ENCODE measurements at regions not wholly inside any gene's neighbourhood (a gene's known extent, or its start where the extent isn't known, plus 50 kb on each side); places are given as distances from the start of the nearest gene placed in this dataset.
"Not testable (repeated sequence)": the region's sequence is repeated elsewhere in the genome, so short reads cannot be mapped to it uniquely, and the experiment has no call there.

GRCh38 chr9:138174954-138175353 lies 297.4 kb downstream of the CACNA1B start:
- H3K27me3 ChIP-seq (replicated peaks; ENCODE audit: insufficient read depth); H3K4me3 ChIP-seq; H3K4me1 ChIP-seq (replicated peaks); H3K36me3 ChIP-seq; H3K27ac ChIP-seq; DNase-seq (ENCODE audit: low spot score); H3K9me3 ChIP-seq; intact Hi-C loops (cut with DNase I): not testable (repeated sequence)
- WGBS = 79% methylated on average over 18 of the region's 30 CpGs

GRCh38 chr9:138175354-138175753 lies 297.8 kb downstream of the CACNA1B start:
- H3K27ac ChIP-seq; H3K36me3 ChIP-seq; H3K4me3 ChIP-seq; H3K9me3 ChIP-seq; H3K27me3 ChIP-seq (replicated peaks; ENCODE audit: insufficient read depth); intact Hi-C loops (cut with DNase I); DNase-seq (ENCODE audit: low spot score); H3K4me1 ChIP-seq (replicated peaks): not testable (repeated sequence)
- 87% methylated on average over 27 of the region's 31 CpGs for WGBS

- WGBS = 80% methylated on average over 9 of the region's 9 CpGs
These were observed 299.5 kb downstream of the CACNA1B start for GRCh38 chr9:138177091-138177490.

GRCh38 chr9:138179003-138179402 lies 301.4 kb downstream of the CACNA1B start:
- H3K4me1 ChIP-seq (replicated peaks); H3K9me3 ChIP-seq; H3K27me3 ChIP-seq (replicated peaks; ENCODE audit: insufficient read depth); H3K36me3 ChIP-seq; H3K27ac ChIP-seq; DNase-seq (ENCODE audit: low spot score); intact Hi-C loops (cut with DNase I); H3K4me3 ChIP-seq: not testable (repeated sequence)
- 83% methylated on average over 4 of the region's 4 CpGs for WGBS

More at GRCh38 chr9:138177091-138177490, 299.5 kb downstream of the CACNA1B start:
- H3K27me3 ChIP-seq (replicated peaks; ENCODE audit: insufficient read depth); H3K27ac ChIP-seq; intact Hi-C loops (cut with DNase I); H3K36me3 ChIP-seq; DNase-seq (ENCODE audit: low spot score); H3K9me3 ChIP-seq; H3K4me1 ChIP-seq (replicated peaks); H3K4me3 ChIP-seq: not testable (repeated sequence)

GRCh38 chr9:138179671-138180070 lies 302.1 kb downstream of the CACNA1B start:
- H3K4me3 ChIP-seq; DNase-seq (ENCODE audit: low spot score); intact Hi-C loops (cut with DNase I); H3K4me1 ChIP-seq (replicated peaks); H3K9me3 ChIP-seq; H3K27ac ChIP-seq; H3K36me3 ChIP-seq; H3K27me3 ChIP-seq (replicated peaks; ENCODE audit: insufficient read depth): not testable (repeated sequence)
- 67% methylated on average over 3 of the region's 3 CpGs for WGBS

DNA sequence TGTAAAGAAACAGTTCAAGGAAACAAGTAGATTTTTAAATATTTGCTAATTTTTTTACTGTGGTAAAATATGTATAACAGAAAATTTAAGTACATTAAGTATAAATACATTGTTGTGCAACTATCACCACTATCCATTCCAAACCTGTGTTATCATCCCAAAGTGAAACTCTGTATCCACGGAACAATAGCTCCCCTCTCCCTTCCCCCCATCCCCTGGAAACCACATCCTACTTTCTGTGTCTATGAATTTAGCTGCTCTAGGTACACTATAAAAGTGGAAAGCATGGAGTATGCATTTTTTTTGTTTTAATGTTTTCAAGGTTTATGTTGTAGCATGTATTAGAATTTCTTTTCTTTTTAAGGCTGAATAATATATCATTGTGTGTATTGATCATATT lies 304.4 kb downstream of the CACNA1B start:
- 25% methylated on average over 1 of the region's 1 CpG for WGBS
- DNase-seq (ENCODE audit: low spot score); H3K27me3 ChIP-seq (replicated peaks; ENCODE audit: insufficient read depth); H3K36me3 ChIP-seq; intact Hi-C loops (cut with DNase I); H3K4me3 ChIP-seq; H3K4me1 ChIP-seq (replicated peaks); H3K9me3 ChIP-seq; H3K27ac ChIP-seq: not testable (repeated sequence)

GRCh38 chr9:138197156-138197555 lies 319.6 kb downstream of the CACNA1B start:
- DNase-seq (ENCODE audit: low spot score); intact Hi-C loops (cut with DNase I); H3K27ac ChIP-seq: not testable (repeated sequence)

GRCh38 chr9:138198963-138199362 lies 321.4 kb downstream of the CACNA1B start:
- DNase-seq (ENCODE audit: low spot score); H3K4me3 ChIP-seq; H3K27me3 ChIP-seq (replicated peaks; ENCODE audit: insufficient read depth); H3K9me3 ChIP-seq; H3K36me3 ChIP-seq; H3K4me1 ChIP-seq (replicated peaks); H3K27ac ChIP-seq; intact Hi-C loops (cut with DNase I): not testable (repeated sequence)
- 100% methylated on average over 1 of the region's 1 CpG for WGBS

More at GRCh38 chr9:138197156-138197555, 319.6 kb downstream of the CACNA1B start:
- WGBS = 85% methylated on average over 9 of the region's 9 CpGs
- not testable (repeated sequence) for H3K27me3 ChIP-seq (replicated peaks; ENCODE audit: insufficient read depth); H3K4me1 ChIP-seq (replicated peaks); H3K36me3 ChIP-seq; H3K4me3 ChIP-seq; H3K9me3 ChIP-seq

- H3K36me3 ChIP-seq; DNase-seq (ENCODE audit: low spot score); H3K27ac ChIP-seq; H3K4me3 ChIP-seq; H3K27me3 ChIP-seq (replicated peaks; ENCODE audit: insufficient read depth); H3K9me3 ChIP-seq; intact Hi-C loops (cut with DNase I); H3K4me1 ChIP-seq (replicated peaks): not testable (repeated sequence)
- WGBS = 89% methylated on average over 12 of the region's 12 CpGs
These were observed 322.3 kb downstream of the CACNA1B start for GRCh38 chr9:138199917-138200316.

GRCh38 chr9:138200481-138201142 lies 323.0 kb downstream of the CACNA1B start:
- H3K27ac ChIP-seq; DNase-seq (ENCODE audit: low spot score); H3K9me3 ChIP-seq; H3K4me3 ChIP-seq; intact Hi-C loops (cut with DNase I); H3K27me3 ChIP-seq (replicated peaks; ENCODE audit: insufficient read depth); H3K4me1 ChIP-seq (replicated peaks); H3K36me3 ChIP-seq: not testable (repeated sequence)
- WGBS = 76% methylated on average over 9 of the region's 11 CpGs

GRCh38 chr9:138201167-138201889 lies 323.7 kb downstream of the CACNA1B start:
- H3K4me1 ChIP-seq (replicated peaks); H3K27me3 ChIP-seq (replicated peaks; ENCODE audit: insufficient read depth); H3K9me3 ChIP-seq; H3K27ac ChIP-seq; DNase-seq (ENCODE audit: low spot score); H3K36me3 ChIP-seq; intact Hi-C loops (cut with DNase I); H3K4me3 ChIP-seq: not testable (repeated sequence)
- WGBS = 85% methylated on average over 10 of the region's 15 CpGs

DNA sequence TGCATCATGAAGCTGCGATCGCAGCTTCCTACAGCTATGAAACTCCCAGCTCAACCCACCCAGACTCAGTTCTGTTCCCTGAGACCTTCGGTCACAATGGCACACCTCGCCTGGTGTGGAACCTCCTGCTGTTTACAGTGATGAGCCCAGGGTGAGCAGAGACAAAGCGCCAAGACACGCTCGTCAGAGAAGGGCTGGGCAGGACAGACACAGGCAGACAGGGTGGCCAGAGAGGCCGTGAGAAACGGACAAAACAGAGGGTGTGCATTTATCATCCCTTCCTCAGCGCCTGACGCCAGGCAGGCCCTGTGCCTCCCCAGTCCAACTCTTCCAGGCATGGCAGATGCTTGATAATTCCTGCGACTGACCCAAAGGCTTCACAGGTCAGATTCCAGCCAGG lies 324.5 kb downstream of the CACNA1B start:
- H3K27me3 ChIP-seq (replicated peaks; ENCODE audit: insufficient read depth); H3K4me3 ChIP-seq; H3K4me1 ChIP-seq (replicated peaks); intact Hi-C loops (cut with DNase I); H3K9me3 ChIP-seq; H3K36me3 ChIP-seq; DNase-seq (ENCODE audit: low spot score); H3K27ac ChIP-seq: not testable (repeated sequence)
- WGBS = 84% methylated on average over 10 of the region's 12 CpGs

DNA sequence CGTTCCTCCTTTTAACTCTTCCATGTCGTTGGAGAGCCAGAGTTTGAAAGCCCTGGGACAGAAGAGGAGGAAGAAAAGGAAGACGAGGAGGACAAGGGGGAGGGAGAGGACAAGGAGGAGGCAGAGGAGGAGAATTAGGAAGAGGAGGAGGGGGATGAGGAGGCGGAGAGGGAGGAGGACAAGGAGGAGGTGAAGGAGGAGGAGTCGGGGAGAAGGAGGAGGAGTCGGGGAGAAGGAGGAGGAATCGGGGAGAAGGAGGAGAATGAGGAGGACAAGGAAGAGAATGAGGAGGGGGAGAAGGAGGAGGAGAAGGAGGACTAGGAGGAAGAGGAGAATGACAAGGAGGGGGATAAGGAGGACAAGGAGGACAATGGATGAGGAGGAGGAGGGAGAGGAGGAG lies 325.7 kb downstream of the CACNA1B start:
- not testable (repeated sequence) for H3K9me3 ChIP-seq; DNase-seq (ENCODE audit: low spot score)
- 31% methylated on average over 7 of the region's 7 CpGs for WGBS

More for the DNA sequence above, 325.7 kb downstream of the CACNA1B start:
- H3K4me1 ChIP-seq (replicated peaks); H3K36me3 ChIP-seq; H3K4me3 ChIP-seq; H3K27ac ChIP-seq; intact Hi-C loops (cut with DNase I); H3K27me3 ChIP-seq (replicated peaks; ENCODE audit: insufficient read depth): not testable (repeated sequence)

All from prostate gland (tissue), 2 donors.